GM12878 (cell line): ENCODE measurements at regions not wholly inside any gene's neighbourhood (a gene's known extent, or its start where the extent isn't known, plus 50 kb on each side); places are given as distances from the start of the nearest gene placed in this dataset.

Experiments
- ATAC-seq: fragments of 200-7000 bp; cut with Tn5 transposase; 3 replicates; pipeline ENCODE4 v1.9.1; 2020; ENCODE audit warnings: mild to moderate bottlenecking, moderate library complexity
- BruUV-seq: library from RNA; stranded (reverse); fragments of 400-500 nt; replicated peaks from 2 replicates; lab custom pipeline; 2021; lab: Mats Ljungman, UMichigan
- CTCF ChIA-PET: fragments of 300-600 bp; sonication (Branson Sonifier 250); formaldehyde crosslinking; extraction: SDS; loops from one replicate; lab custom pipeline; 2021; ENCODE audit warnings: inconsistent platforms; lab: Yijun Ruan, JAX
- POLR2A ChIA-PET: fragments of 350-600 bp; formaldehyde crosslinking; extraction: SDS; loops from one replicate; lab custom pipeline; 2021; ENCODE audit warnings: inconsistent platforms; lab: Charles Lee
- RAD21 ChIA-PET: fragments of 300-600 bp; sonication (Branson Sonifier 250); formaldehyde crosslinking; loops from one replicate; lab custom pipeline; 2023; ENCODE audit warnings: antibody characterized with exemption; ENCODE audit not compliant: unreplicated experiment; lab: Charles Lee
- SMC1A ChIA-PET: fragments of 300-600 bp; sonication (Branson Sonifier 250); formaldehyde crosslinking; loops from one replicate; lab custom pipeline; 2023; ENCODE audit not compliant: unreplicated experiment, uncharacterized antibody; lab: Charles Lee
- DNase-seq: peaks from one replicate; pipeline ENCODE4 v3.0.0-alpha.2; 2011; ENCODE audit warnings: low read depth, low spot score
- FAIRE-seq: peaks from 3 replicates; lab custom pipeline; 2011; peaks lifted over from hg19 to GRCh38; lab: Jason Lieb, UNC
- H2AFZ ChIP-seq: 2 replicates; pipeline ENCODE4 v1.6.0; 2011; ENCODE audit warnings: low read depth, low read length, control low read depth; ENCODE audit not compliant: control insufficient read depth
- H3K27ac ChIP-seq: 2 replicates; pipeline ENCODE4 v1.5.1; 2011; ENCODE audit warnings: control low read depth; ENCODE audit not compliant: control insufficient read depth, insufficient read depth
- H3K27me3 ChIP-seq, 2 experiments: replicated peaks in 1 of 2; 2 replicates each; pipeline versions ENCODE4 v1.6.0 to v1.6.1; 2011; ENCODE audit warnings: low read length in 1 of 2; ENCODE audit not compliant: control insufficient read depth in 2 of 2, insufficient read depth in 2 of 2
- H3K36me3 ChIP-seq, 2 experiments: 2 replicates each; pipeline ENCODE4 v1.5.1; 2011; ENCODE audit warnings: low read length in 1 of 2; ENCODE audit not compliant: control insufficient read depth in 2 of 2, insufficient read depth in 2 of 2
- H3K4me1 ChIP-seq: 2 replicates; pipeline ENCODE4 v1.6.1; 2011; ENCODE audit warnings: mild to moderate bottlenecking, low read length, moderate library complexity, mixed read lengths; ENCODE audit not compliant: control insufficient read depth, insufficient read depth
- H3K4me2 ChIP-seq: 2 replicates; pipeline ENCODE4 v1.6.0; 2011; ENCODE audit warnings: control low read depth; ENCODE audit not compliant: control insufficient read depth, insufficient read depth
- H3K4me3 ChIP-seq: fragments of 200-600 bp; sonication (generic); 2 replicates; pipeline ENCODE4 v1.5.1; 2016
- H3K79me2 ChIP-seq: 2 replicates; pipeline ENCODE4 v1.6.0; 2011; ENCODE audit warnings: low read length; ENCODE audit not compliant: control insufficient read depth, insufficient read depth
- H3K9ac ChIP-seq: 2 replicates; pipeline ENCODE4 v1.8.0; 2011; ENCODE audit warnings: low read length, control low read depth, mixed read lengths; ENCODE audit not compliant: control insufficient read depth, insufficient read depth
- H3K9me3 ChIP-seq: replicated peaks from 3 replicates; pipeline ENCODE4 v1.5.1; 2011; ENCODE audit warnings: mild to moderate bottlenecking, low read length; ENCODE audit not compliant: control insufficient read depth, insufficient read depth
- H4K20me1 ChIP-seq: 2 replicates; pipeline ENCODE4 v1.6.0; 2011; ENCODE audit not compliant: control insufficient read depth, insufficient read depth
- ASH2L ChIP-seq: fragments of 300-600, 200-600 bp; sonication (generic); IDR thresholded peaks from 2 replicates; pipeline ENCODE4 v1.6.1; 2017; ENCODE audit warnings: low read depth, mild to moderate bottlenecking, borderline replicate concordance
- BRCA1 ChIP-seq: IDR thresholded peaks from 2 replicates; pipeline ENCODE4 v1.6.1; 2011; ENCODE audit warnings: low read depth, low read length, improper control_type of control experiment
- CHD2 ChIP-seq: IDR thresholded peaks from 2 replicates; pipeline ENCODE4 v1.6.1; 2011; ENCODE audit warnings: low read depth, low read length, improper control_type of control experiment, borderline replicate concordance
- EZH2 ChIP-seq: IDR thresholded peaks from 2 replicates; pipeline ENCODE4 v1.6.1; 2012; ENCODE audit warnings: low read depth, mild to moderate bottlenecking, control low read depth, inconsistent platforms, low read length, borderline replicate concordance; ENCODE audit not compliant: control insufficient read depth
- IRF3 ChIP-seq: fragments of 450-650 bp; IDR thresholded peaks from 2 replicates; pipeline ENCODE4 v1.6.1; 2014; ENCODE audit warnings: mild to moderate bottlenecking
- JUNB ChIP-seq: IDR thresholded peaks from 2 replicates; pipeline ENCODE4 v1.6.1; 2016; ENCODE audit warnings: antibody characterized with exemption, mild to moderate bottlenecking
- MEF2B ChIP-seq: fragments of 450-650 bp; IDR thresholded peaks from 2 replicates; pipeline ENCODE4 v1.6.1; 2018; ENCODE audit warnings: mild to moderate bottlenecking, moderate library complexity; ENCODE audit not compliant: partially characterized antibody, poor library complexity, severe bottlenecking
- NFIC ChIP-seq: IDR thresholded peaks from 2 replicates; pipeline ENCODE4 v1.6.1; 2012; ENCODE audit warnings: low read depth, mild to moderate bottlenecking, inconsistent platforms, low read length, moderate library complexity
- NR2C1 ChIP-seq: fragments of 450-650 bp; IDR thresholded peaks from 2 replicates; pipeline ENCODE4 v1.6.1; 2017; ENCODE audit warnings: antibody characterized with exemption, mild to moderate bottlenecking, moderate library complexity
- PBX3 ChIP-seq: IDR thresholded peaks from 2 replicates; pipeline ENCODE4 v1.6.1; 2011; ENCODE audit warnings: mild to moderate bottlenecking, low read depth, low read length, moderate library complexity; ENCODE audit not compliant: insufficient replicate concordance
- PKNOX1 ChIP-seq: fragments of 450-650 bp; IDR thresholded peaks from 2 replicates; pipeline ENCODE4 v1.6.1; 2016; ENCODE audit warnings: mild to moderate bottlenecking
- POLR2AphosphoS5 ChIP-seq: IDR thresholded peaks from 2 replicates; pipeline ENCODE4 v1.6.1; 2011; ENCODE audit warnings: mild to moderate bottlenecking, low read length, inconsistent platforms
- RCOR1 ChIP-seq: conservative IDR thresholded peaks from 2 replicates; pipeline ENCODE4 v1.6.1; 2012; ENCODE audit warnings: low read depth, low read length, improper control_type of control experiment
- RELA ChIP-seq: fragments of 450-650 bp; IDR thresholded peaks from 2 replicates; pipeline ENCODE4 v1.8.0; 2014; ENCODE audit warnings: borderline replicate concordance; ENCODE audit not compliant: partially characterized antibody
- SP1 ChIP-seq: IDR thresholded peaks from one replicate; pipeline ENCODE4 v1.6.1; 2011; ENCODE audit warnings: low read depth, low read length
- TARDBP ChIP-seq: IDR thresholded peaks from 2 replicates; pipeline ENCODE4 v1.6.1; 2016; ENCODE audit warnings: borderline replicate concordance
- ZBED1 ChIP-seq: IDR thresholded peaks from 2 replicates; pipeline ENCODE4 v1.6.1; 2016; ENCODE audit warnings: borderline replicate concordance
- ZNF384 ChIP-seq: IDR thresholded peaks from 2 replicates; pipeline ENCODE4 v1.6.1; 2012; ENCODE audit warnings: low read depth, mild to moderate bottlenecking, low read length, improper control_type of control experiment, borderline replicate concordance
- WGBS: methylation state at CpG from one replicate; pipeline ENCODE4 v1.1.6; 2016; ENCODE audit warnings: low lambda C conversion rate; ENCODE audit not compliant: insufficient replicate concordance, insufficient coverage; ENCODE audit errors: missing lambda C conversion rate; 5-methylcytosine and 5-hydroxymethylcytosine counted together
- in situ Hi-C: fragments of 300-500 bp; cut with MboI; formaldehyde crosslinking; loops from 9 replicates; pipeline ENCODE4 v1.14.3; 2018; ENCODE audit warnings: mixed read lengths
- intact Hi-C: fragments of 100-400 bp; cut with micrococcal nuclease; formaldehyde crosslinking; loops from one replicate; pipeline ENCODE4 v1.14.2; 2022; ENCODE audit not compliant: unreplicated experiment

GRCh38 chr9:12290166-12290869 lies 402.9 kb upstream of the TYRP1 start:
- in situ Hi-C loops, result no loop called here

GRCh38 chr9:12305211-12305610 lies 388.0 kb upstream of the TYRP1 start:
- 42% methylated on average over 1 of the region's 1 CpG for WGBS
- RAD21 ChIA-PET, result no interaction called here
- H3K27me3 ChIP-seq, result no peaks in the 10 kb centered on the region
- FAIRE-seq (no peak), ATAC-seq (no peak), DNase-seq (no peak)
- no TSS peak for BruUV-seq
- in situ Hi-C loops, result no loop called here
- CTCF ChIA-PET, result interaction anchor here (1.0 to 1.6 kb wide), 2 partner anchors 14 to 16 kb away, joined by 3 read pairs; no protein-coding TSS in a partner anchor
- no peaks in the 10 kb centered on the region for H4K20me1 ChIP-seq
- H3K9me3 ChIP-seq, result no peaks in the 10 kb centered on the region
- H3K4me2 ChIP-seq, result no peak overlapping the region
- H3K36me3 ChIP-seq, result no peaks in the 10 kb centered on the region
- no peak overlapping the region for H3K9ac ChIP-seq
- no peaks in the 10 kb centered on the region for H3K79me2 ChIP-seq
- no peak overlapping the region for H3K4me3 ChIP-seq
- H3K27ac ChIP-seq, result no peak overlapping the region
- H3K4me1 ChIP-seq, result no peaks in the 10 kb centered on the region
- SMC1A ChIA-PET, result interaction anchor here (1.0 to 2.6 kb wide), 3 partner anchors 10 to 24 kb away, joined by 3 to 6 read pairs (median 3); no protein-coding TSS in a partner anchor
- POLR2A ChIA-PET, result no interaction called here
- intact Hi-C loops, result no loop called here
- H2AFZ ChIP-seq, result no peak overlapping the region
- TF ChIP-seq TARDBP (no peak), IRF3 (no peak), PBX3 (no peak), RCOR1 (no peak), PKNOX1 (no peak), MEF2B (no peak), JUNB (no peak), ASH2L (no peak), POLR2AphosphoS5 (no peak), SP1 (no peak), BRCA1 (no peak)

More at GRCh38 chr9:12290166-12290869, 402.9 kb upstream of the TYRP1 start:
- ChIA-PET CTCF (interaction anchor here (1.4 kb wide), 1 partner anchor 15 kb away, joined by 3 read pairs; no protein-coding TSS in a partner anchor), SMC1A (interaction anchor here (1.3 to 1.4 kb wide), 2 partner anchors 16 to 39 kb away, joined by 3 to 4 read pairs; no protein-coding TSS in a partner anchor), RAD21 (no interaction called here), POLR2A (no interaction called here)
- H3K36me3 ChIP-seq, result no peaks in the 10 kb centered on the region
- 28% methylated on average over 3 of the region's 3 CpGs for WGBS
- no peaks in the 10 kb centered on the region for H3K4me1 ChIP-seq
- no peaks in the 10 kb centered on the region for H3K27me3 ChIP-seq
- ATAC-seq, result no peak
- H3K9ac ChIP-seq, result no peak overlapping the region
- no peak for DNase-seq
- H3K4me2 ChIP-seq, result no peak overlapping the region
- no peak overlapping the region for H2AFZ ChIP-seq
- TF ChIP-seq NFIC, result no peak
- no peak for TF ChIP-seq CHD2
- TF ChIP-seq RELA, result no peak
- no peak for TF ChIP-seq MEF2B
- no peak for TF ChIP-seq ZNF384
- TF ChIP-seq EZH2, result no peak
- no peak for TF ChIP-seq ASH2L
- no peak for TF ChIP-seq NR2C1
- no peak for TF ChIP-seq ZBED1
- no peak overlapping the region for H3K4me3 ChIP-seq
- no peaks in the 10 kb centered on the region for H4K20me1 ChIP-seq
- BruUV-seq, result no TSS peak
- no peaks in the 10 kb centered on the region for H3K79me2 ChIP-seq
- no peak overlapping the region for H3K27ac ChIP-seq
- intact Hi-C loops, result no loop called here
- no peak for FAIRE-seq
- H3K9me3 ChIP-seq, result no peaks in the 10 kb centered on the region
